Chondrocyte (in vitro differentiated cells): ENCODE measurements at regions not wholly inside any gene's neighbourhood (a gene's known extent, or its start where the extent isn't known, plus 50 kb on each side); places are given as distances from the start of the nearest gene placed in this dataset.
"Not testable (repeated sequence)": the region's sequence is repeated elsewhere in the genome, so short reads cannot be mapped to it uniquely, and the experiment has no call there.

Experiments used
- DNase-seq: peaks from one replicate; pipeline ENCODE4 v3.0.0; 2021; ENCODE audit warnings: mixed read lengths, low spot score
- H3K27ac Mint-ChIP-seq: one replicate; pipeline ENCODE4 v1.8.0; 2021; ENCODE audit warnings: mild to moderate bottlenecking, moderate library complexity, mixed read lengths; ENCODE audit not compliant: unreplicated experiment
- H3K27me3 Mint-ChIP-seq: 2 replicates; pipeline ENCODE4 v1.8.0; 2021; ENCODE audit warnings: low read depth, mixed read lengths
- H3K36me3 Mint-ChIP-seq: 2 replicates; pipeline ENCODE4 v1.8.0; 2021; ENCODE audit warnings: low read depth, mixed read lengths
- H3K4me1 Mint-ChIP-seq: 2 replicates; pipeline ENCODE4 v1.8.0; 2021; ENCODE audit warnings: low read depth, mild to moderate bottlenecking, mixed read lengths
- H3K4me3 Mint-ChIP-seq: one replicate; pipeline ENCODE4 v1.8.0; 2021; ENCODE audit warnings: mild to moderate bottlenecking, moderate library complexity, mixed read lengths; ENCODE audit not compliant: unreplicated experiment
- H3K9me3 Mint-ChIP-seq: 2 replicates; pipeline ENCODE4 v1.8.0; 2021; ENCODE audit warnings: low read depth, mixed read lengths
- CTCF ChIP-seq: fragments of 200-600 bp; sonication (generic); IDR thresholded peaks from 2 replicates; pipeline ENCODE4 v1.5.0; 2021; ENCODE audit warnings: antibody characterized with exemption, mild to moderate bottlenecking, moderate library complexity

DNA sequence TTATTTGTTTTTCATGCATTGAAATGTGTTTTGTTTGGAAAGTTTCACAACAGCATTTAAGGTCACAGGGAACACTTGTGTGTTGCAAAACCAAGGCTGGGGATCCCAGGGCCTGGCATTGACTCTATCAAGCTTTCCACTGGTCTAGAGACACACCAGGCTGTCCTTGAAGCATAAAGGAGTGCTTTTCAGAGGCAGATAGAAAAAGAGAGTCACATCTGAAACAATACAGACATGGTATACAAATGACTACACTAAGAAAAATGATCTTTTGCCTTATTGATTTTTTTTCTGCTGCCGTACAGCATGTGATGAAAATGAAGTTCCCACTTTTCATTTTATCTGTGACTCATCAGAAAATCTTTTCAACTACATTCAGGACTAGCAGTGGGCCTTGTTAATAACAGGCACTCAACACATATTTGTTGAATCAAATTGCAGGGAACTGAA, 61.9 kb upstream of the ZCCHC2 start:
- Mint-ChIP-seq H3K27me3 (no peaks in the 10 kb centered on the region), H3K9me3 (peaks cover 4% of the 10 kb centered on the region), H3K4me1 (peaks cover 3% of the 10 kb centered on the region), H3K36me3 (peaks cover 2% of the 10 kb centered on the region), H3K27ac (no peak overlapping the region), H3K4me3 (no peak overlapping the region)
- no peak for DNase-seq
- TF ChIP-seq CTCF: no peak

GRCh38 chr18:62461591-62461990, 61.2 kb upstream of the ZCCHC2 start:
- no peak for TF ChIP-seq CTCF
- Mint-ChIP-seq H3K27me3 (no peaks in the 10 kb centered on the region), H3K9me3 (peaks cover 4% of the 10 kb centered on the region), H3K36me3 (peaks cover 2% of the 10 kb centered on the region), H3K27ac (no peak overlapping the region), H3K4me1 (peaks cover 3% of the 10 kb centered on the region), H3K4me3 (no peak overlapping the region)
- no peak for DNase-seq

GRCh38 chr18:62464266-62464665, 58.6 kb upstream of the ZCCHC2 start:
- no peak for DNase-seq
- peaks cover 2% of the 10 kb centered on the region for H3K36me3 Mint-ChIP-seq
- no peak overlapping the region for H3K27ac Mint-ChIP-seq
- H3K4me1 Mint-ChIP-seq: peaks cover 3% of the 10 kb centered on the region
- H3K9me3 Mint-ChIP-seq: peaks cover 10% of the 10 kb centered on the region
- no peak overlapping the region for H3K4me3 Mint-ChIP-seq
- peaks cover 2% of the 10 kb centered on the region for H3K27me3 Mint-ChIP-seq
- TF ChIP-seq CTCF: no peak

DNA sequence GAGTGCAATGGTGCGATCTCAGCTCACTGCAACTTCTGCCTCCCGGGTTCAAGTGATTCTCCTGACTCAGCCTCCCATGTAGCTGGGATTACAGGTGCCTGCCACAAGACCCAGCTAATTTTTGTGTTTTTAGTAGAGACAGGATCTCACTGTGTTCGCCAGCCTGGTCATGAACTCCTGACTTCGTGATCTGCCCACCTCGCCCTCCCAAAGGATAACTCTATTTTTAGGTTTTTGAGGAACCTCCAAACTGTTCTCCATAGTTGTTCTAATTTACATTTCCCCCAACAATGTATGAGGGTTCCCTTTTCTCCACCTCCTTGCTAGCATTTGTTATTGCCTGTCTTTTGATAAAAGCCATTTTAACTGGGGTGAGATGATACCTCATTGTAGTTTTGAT, 53.7 kb upstream of the ZCCHC2 start:
- H3K27ac Mint-ChIP-seq, H3K4me3 Mint-ChIP-seq, H3K4me1 Mint-ChIP-seq, DNase-seq: not testable (repeated sequence)
- Mint-ChIP-seq H3K9me3 (peaks cover 33% of the 10 kb centered on the region), H3K27me3 (peaks cover 33% of the 10 kb centered on the region), H3K36me3 (peaks cover 15% of the 10 kb centered on the region)
